ENCODE measurements at regions not wholly inside any gene's neighbourhood (a gene's known extent, or its start where the extent isn't known, plus 50 kb on each side); places are given as distances from the start of the nearest gene placed in this dataset.

GRCh38 chr6:93825950-93826349, 406.6 kb upstream of the EPHA7 start:
- no peak for TF ChIP-seq CTCF (IDR thresholded peaks at IDR 0.05)
- no peak for TF ChIP-seq POLR2A (IDR thresholded peaks at IDR 0.05)
- TF ChIP-seq POLR2AphosphoS5 (IDR thresholded peaks at IDR 0.05; ENCODE audit: insufficient read depth in 1 of 2, low read depth in 1 of 2), result no peak
